ENCODE measurements at regions not wholly inside any gene's neighbourhood (a gene's known extent, or its start where the extent isn't known, plus 50 kb on each side); places are given as distances from the start of the nearest gene placed in this dataset.

DNA sequence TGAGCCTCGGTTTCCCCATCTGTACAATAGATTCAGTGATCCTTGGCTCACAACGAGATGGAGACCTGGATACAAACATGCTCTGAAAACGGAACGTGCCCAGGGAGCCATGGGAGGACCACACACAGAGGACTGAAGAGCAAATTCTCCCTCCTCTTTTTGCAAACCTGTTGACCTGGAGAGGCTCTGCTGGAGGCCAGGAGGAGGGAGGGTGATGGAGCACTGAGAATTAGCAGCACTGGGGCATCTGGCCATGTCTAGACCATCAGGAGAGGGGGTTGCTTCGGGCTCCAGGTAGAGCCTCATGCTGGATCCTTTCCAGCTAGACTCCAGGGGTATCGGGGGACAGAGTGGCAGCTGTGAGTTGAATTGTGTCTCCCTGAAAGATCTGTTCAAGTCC lies 97.4 kb upstream of the GPR26 start:
- TF ChIP-seq, protein P1, sequence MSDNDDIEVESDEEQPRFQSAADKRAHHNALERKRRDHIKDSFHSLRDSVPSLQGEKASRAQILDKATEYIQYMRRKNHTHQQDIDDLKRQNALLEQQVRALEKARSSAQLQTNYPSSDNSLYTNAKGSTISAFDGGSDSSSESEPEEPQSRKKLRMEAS (CRISPR knock-in tag; IDR thresholded peaks at IDR 0.05): no peak
- TF ChIP-seq ZNF274 (IDR thresholded peaks at IDR 0.05; ENCODE audit: borderline replicate concordance, low read depth, low read length): no peak
- TF ChIP-seq POLR2AphosphoS5 (IDR thresholded peaks at IDR 0.05; ENCODE audit: control insufficient read depth, insufficient read depth, low read depth, low read length): no peak
- no peak for TF ChIP-seq POLR2AphosphoS2 (IDR thresholded peaks at IDR 0.05; ENCODE audit: low read length)
- no peak for TF ChIP-seq ZNF431 (CRISPR knock-in tag; IDR thresholded peaks at IDR 0.05)
- TF ChIP-seq KAT8 (IDR thresholded peaks at IDR 0.05; ENCODE audit: low read depth): no peak
